ENCODE measurements at regions not wholly inside any gene's neighbourhood (a gene's known extent, or its start where the extent isn't known, plus 50 kb on each side); places are given as distances from the start of the nearest gene placed in this dataset.

GRCh38 chr7:142407939-142408570, 150.2 kb upstream of the PRSS58 start:
- TF ChIP-seq ZNF274 (IDR thresholded peaks at IDR 0.05; ENCODE audit: low read depth, low read length) (no peak), SUZ12 (IDR thresholded peaks at IDR 0.05; ENCODE audit: extremely low read depth, insufficient read depth, insufficient read length) (no peak), YY1 (IDR thresholded peaks at IDR 0.05; ENCODE audit: insufficient read depth, insufficient read length) (no peak)
